ENCODE measurements at regions not wholly inside any gene's neighbourhood (a gene's known extent, or its start where the extent isn't known, plus 50 kb on each side); places are given as distances from the start of the nearest gene placed in this dataset.

GRCh38 chr4:42216664-42217063, 64.2 kb upstream of the BEND4 start:
- Histone ChIP-seq H3K9me1 (ENCODE audit: insufficient read depth, low read length) (no peaks in the 10 kb centered on the region), H3K9ac (ENCODE audit: low read depth, low read length) (no peak overlapping the region), H2BK15ac (ENCODE audit: low read depth, low read length) (no peak overlapping the region), H3K4me1 (ENCODE audit: control insufficient read depth, insufficient read depth, low read length) (no peaks in the 10 kb centered on the region), H3K27me3 (ENCODE audit: control insufficient read depth, insufficient read depth, low read length) (no peaks in the 10 kb centered on the region), H3K9me3 (ENCODE audit: control insufficient read depth, insufficient read depth, low read length) (no peaks in the 10 kb centered on the region), H2BK5ac (ENCODE audit: low read depth, low read length, poor library complexity, severe bottlenecking) (no peak overlapping the region), H2AFZ (replicated peaks; ENCODE audit: low read length, poor library complexity) (no peak overlapping the region), H2AK9ac (replicated peaks; ENCODE audit: low read depth, low read length, poor library complexity) (no peak overlapping the region), H2AK5ac (ENCODE audit: low read depth, low read length) (no peak overlapping the region), H3K4me2 (ENCODE audit: low read depth, low read length) (no peak overlapping the region), H2BK20ac (ENCODE audit: low read depth, low read length) (no peak overlapping the region), H3K23ac (ENCODE audit: low read depth, low read length) (no peak overlapping the region), H4K8ac (ENCODE audit: low read depth in 2 of 2, low read length in 2 of 2) (no peak overlapping the region), H3K4ac (ENCODE audit: low read depth, low read length) (no peak overlapping the region), H3K56ac (ENCODE audit: extremely low read depth, insufficient read depth, low read length) (no peak overlapping the region), H3K14ac (replicated peaks; ENCODE audit: low read depth, low read length) (no peak overlapping the region), H4K5ac (ENCODE audit: low read depth, low read length) (no peak overlapping the region), H3K4me3 (ENCODE audit: insufficient read depth, low read depth, low read length) (no peak overlapping the region), H4K91ac (ENCODE audit: insufficient read depth, low read depth, low read length) (no peak overlapping the region), H3K27ac (ENCODE audit: insufficient read depth, low read length) (no peak overlapping the region), H4K20me1 (ENCODE audit: insufficient read depth, low read length) (no peaks in the 10 kb centered on the region), H3K36me3 (ENCODE audit: control insufficient read depth, insufficient read depth, low read length) (no peaks in the 10 kb centered on the region), H3K79me1 (ENCODE audit: low read depth in 1 of 2, low read length in 2 of 2) (no peaks in the 10 kb centered on the region), H2BK120ac (ENCODE audit: low read depth, low read length) (no peak overlapping the region), H3K18ac (ENCODE audit: low read depth, low read length) (no peak overlapping the region)
- intact Hi-C loops (cut with micrococcal nuclease), result no loop called here
- WGBS, 2 experiments (ENCODE audit: extremely low coverage in 2 of 2, insufficient read length in 1 of 2), result 48% methylated on average over 2 of the region's 2 CpGs; no CpG with 5 or more reads in 1 of the 2 experiments
- no TSS peak for BruUV-seq (replicated peaks)
- DNase-seq (no peak), ATAC-seq (ENCODE audit: low read depth) (no peak)
- ChIA-PET CTCF (no interaction called here), POLR2A (ENCODE audit: unreplicated experiment) (no interaction called here)
- TF ChIP-seq RCOR1 (IDR thresholded peaks at IDR 0.05; ENCODE audit: insufficient replicate concordance, low read length) (no peak), BHLHE40 (IDR thresholded peaks at IDR 0.05; ENCODE audit: low read depth, low read length) (no peak), MAZ (IDR thresholded peaks at IDR 0.05; ENCODE audit: borderline replicate concordance, low read depth, low read length) (no peak), RFX5 (IDR thresholded peaks at IDR 0.05; ENCODE audit: low read depth, low read length) (no peak), MAFK (IDR thresholded peaks at IDR 0.05; ENCODE audit: low read depth, low read length) (no peak), POLR2A (IDR thresholded peaks at IDR 0.05; ENCODE audit: low read depth, low read length) (no peak), CEBPB (IDR thresholded peaks at IDR 0.05; ENCODE audit: low read depth, low read length) (no peak), RAD21 (IDR thresholded peaks at IDR 0.05; ENCODE audit: low read length) (no peak), SMC3 (IDR thresholded peaks at IDR 0.05; ENCODE audit: low read depth, low read length) (no peak), CHD1 (IDR thresholded peaks at IDR 0.05; ENCODE audit: low read depth, low read length) (no peak)
- in situ Hi-C loops (cut with MboI; ENCODE audit: low sequenced_read_pairs), result no loop called here
- dilution Hi-C loops (cut with HindIII; ENCODE audit: low sequenced_read_pairs, unreplicated experiment), result no loop called here

Measured in IMR-90 (cell line).